AG09309 (cell line): ENCODE measurements at regions not wholly inside any gene's neighbourhood (a gene's known extent, or its start where the extent isn't known, plus 50 kb on each side); places are given as distances from the start of the nearest gene placed in this dataset.

Experiments
- DNase-seq: peaks from one replicate; pipeline ENCODE4 v3.0.0-alpha.2; 2010; ENCODE audit warnings: low read depth
- H3K4me3 ChIP-seq: 2 replicates; pipeline ENCODE4 v1.5.1; 2011; ENCODE audit warnings: mild to moderate bottlenecking, low read depth, low read length, moderate library complexity; ENCODE audit not compliant: control insufficient read depth
- CTCF ChIP-seq: IDR thresholded peaks from 2 replicates; pipeline ENCODE4 v1.5.1; 2011; ENCODE audit warnings: mild to moderate bottlenecking, low read depth, low read length, inconsistent platforms; ENCODE audit not compliant: insufficient read depth, control insufficient read depth; ENCODE audit errors: missing control alignments

GRCh38 chr7:45358287-45358686 is 200.7 kb downstream of the RAMP3 start:
- DNase-seq: no peak
- TF ChIP-seq CTCF: no peak
- H3K4me3 ChIP-seq: no peak overlapping the region

- DNase-seq: no peak
- H3K4me3 ChIP-seq: no peak overlapping the region
- no peak for TF ChIP-seq CTCF
These were observed 201.7 kb downstream of the RAMP3 start for GRCh38 chr7:45359250-45359649.

GRCh38 chr7:45359776-45360175 is 202.2 kb downstream of the RAMP3 start:
- no peak for DNase-seq
- TF ChIP-seq CTCF: no peak
- no peak overlapping the region for H3K4me3 ChIP-seq

- DNase-seq: no peak
- TF ChIP-seq CTCF: no peak
- H3K4me3 ChIP-seq: no peak overlapping the region
These were observed 206.1 kb downstream of the RAMP3 start for GRCh38 chr7:45363669-45364068.

GRCh38 chr7:45365341-45365740 is 207.8 kb downstream of the RAMP3 start:
- H3K4me3 ChIP-seq: no peak overlapping the region
- no peak for TF ChIP-seq CTCF
- DNase-seq: no peak

GRCh38 chr7:45366475-45366874 is 207.7 kb upstream of the ADCY1 start:
- no peak for TF ChIP-seq CTCF
- no peak overlapping the region for H3K4me3 ChIP-seq
- DNase-seq: no peak

- H3K4me3 ChIP-seq: no peak overlapping the region
- TF ChIP-seq CTCF: no peak
- DNase-seq: no peak
These were observed 207.1 kb upstream of the ADCY1 start for GRCh38 chr7:45367026-45367425.
